Esophagus muscularis mucosa (tissue), 4 donors: ENCODE measurements at regions not wholly inside any gene's neighbourhood (a gene's known extent, or its start where the extent isn't known, plus 50 kb on each side); places are given as distances from the start of the nearest gene placed in this dataset.

Experiments used
- DNase-seq: peaks from one replicate; pipeline ENCODE4 v3.0.0-alpha.2; 2017; ENCODE audit errors: extremely low spot score
- H3K27ac ChIP-seq, 4 donors: fragments of 200-600 bp; sonication (generic); replicated peaks in 1 of 4; 1 replicate in 3 of 4; 2 replicates in 1 of 4; pipeline ENCODE4 v1.5.1; 2016 to 2019; ENCODE audit warnings: mild to moderate bottlenecking in 1 of 4
- H3K27me3 ChIP-seq, 4 donors: fragments of 200-600 bp; sonication (generic); one replicate each; pipeline versions ENCODE4 v1.5.1 to v1.6.0; 2016 to 2019
- H3K36me3 ChIP-seq, 4 donors: fragments of 200-600 bp; sonication (generic); one replicate each; pipeline ENCODE4 v1.5.1; 2016 to 2019
- H3K4me1 ChIP-seq, 4 donors: fragments of 200-600 bp; sonication (generic); one replicate each; pipeline ENCODE4 v1.5.1; 2016 to 2019
- H3K4me3 ChIP-seq, 4 donors: fragments of 200-600 bp; sonication (generic); 1 replicate in 2 of 4; 2 replicates in 2 of 4; pipeline ENCODE4 v1.5.1; 2016 to 2019; ENCODE audit warnings: mild to moderate bottlenecking in 4 of 4, moderate library complexity in 1 of 4
- H3K9me3 ChIP-seq, 4 donors: fragments of 200-600 bp; sonication (generic); 1 replicate in 3 of 4; 2 replicates in 1 of 4; pipeline ENCODE4 v1.5.1; 2016 to 2019
- EP300 ChIP-seq: sonication (generic); formaldehyde crosslinking; IDR thresholded peaks from one replicate; pipeline ENCODE4 v1.6.1; 2017; ENCODE audit warnings: antibody characterized with exemption
- POLR2A ChIP-seq: fragments of 450-650 bp; IDR thresholded peaks from one replicate; pipeline ENCODE4 v1.6.1; 2017; ENCODE audit warnings: antibody characterized with exemption, moderate library complexity, mild to moderate bottlenecking, low read depth
- POLR2AphosphoS5 ChIP-seq, 2 donors: sonication (generic); formaldehyde crosslinking; IDR thresholded peaks; one replicate each; pipeline ENCODE4 v1.6.1; 2017; ENCODE audit warnings: antibody characterized with exemption in 2 of 2
- WGBS: methylation state at CpG from one replicate; pipeline ENCODE4 v1.1.5; 2018; 5-methylcytosine and 5-hydroxymethylcytosine counted together
- intact Hi-C: fragments of 100-400 bp; cut with DNase I; formaldehyde crosslinking; loops from one replicate; pipeline ENCODE4 v1.15.1; 2023
- TF ChIP-seq, protein P1 (sequence below), 3 experiments: fragments of 200-600 bp in 2 of 3; fragments of 450-650 bp in 1 of 3; sonication (generic) in 2 of 3; IDR thresholded peaks; one replicate each; pipeline ENCODE4 v1.5.1; 2017 to 2019; ENCODE audit warnings: antibody characterized with exemption in 3 of 3, mild to moderate bottlenecking in 2 of 3, moderate library complexity in 1 of 3

DNA sequence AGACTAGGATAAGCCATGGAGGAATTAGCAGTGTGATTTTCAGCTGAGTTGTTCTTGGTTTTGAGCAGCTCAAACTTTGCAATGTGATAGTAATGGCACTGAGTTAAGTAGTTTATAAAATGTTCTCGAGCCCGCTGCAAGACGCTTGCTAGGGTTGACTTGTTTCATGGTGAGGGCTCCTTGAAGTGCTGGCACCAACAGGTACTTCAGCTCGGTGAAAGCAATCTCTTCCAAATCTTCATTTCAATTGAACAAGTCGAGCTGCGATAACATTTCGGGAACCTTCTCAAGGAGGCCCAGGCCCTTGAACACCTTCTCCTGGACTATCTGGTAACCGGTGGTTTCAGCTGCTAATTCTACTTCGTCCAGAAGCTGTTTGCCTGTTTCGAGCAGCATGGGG, 50.8 kb upstream of the DYNC1LI1 start:
- H3K27ac ChIP-seq, result no peak overlapping the region
- intact Hi-C loops, result no loop called here
- TF ChIP-seq, protein P1, sequence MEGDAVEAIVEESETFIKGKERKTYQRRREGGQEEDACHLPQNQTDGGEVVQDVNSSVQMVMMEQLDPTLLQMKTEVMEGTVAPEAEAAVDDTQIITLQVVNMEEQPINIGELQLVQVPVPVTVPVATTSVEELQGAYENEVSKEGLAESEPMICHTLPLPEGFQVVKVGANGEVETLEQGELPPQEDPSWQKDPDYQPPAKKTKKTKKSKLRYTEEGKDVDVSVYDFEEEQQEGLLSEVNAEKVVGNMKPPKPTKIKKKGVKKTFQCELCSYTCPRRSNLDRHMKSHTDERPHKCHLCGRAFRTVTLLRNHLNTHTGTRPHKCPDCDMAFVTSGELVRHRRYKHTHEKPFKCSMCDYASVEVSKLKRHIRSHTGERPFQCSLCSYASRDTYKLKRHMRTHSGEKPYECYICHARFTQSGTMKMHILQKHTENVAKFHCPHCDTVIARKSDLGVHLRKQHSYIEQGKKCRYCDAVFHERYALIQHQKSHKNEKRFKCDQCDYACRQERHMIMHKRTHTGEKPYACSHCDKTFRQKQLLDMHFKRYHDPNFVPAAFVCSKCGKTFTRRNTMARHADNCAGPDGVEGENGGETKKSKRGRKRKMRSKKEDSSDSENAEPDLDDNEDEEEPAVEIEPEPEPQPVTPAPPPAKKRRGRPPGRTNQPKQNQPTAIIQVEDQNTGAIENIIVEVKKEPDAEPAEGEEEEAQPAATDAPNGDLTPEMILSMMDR (IDR thresholded peaks at IDR 0.05), result no peak
- TF ChIP-seq POLR2A (no peak), EP300 (no peak), POLR2AphosphoS5 (IDR thresholded peaks at IDR 0.05) (no peak)
- peaks cover 0 to 8% (median 0%) of the 10 kb centered on the region in 4 donors for H3K9me3 ChIP-seq
- DNase-seq, result no peak
- no peaks in the 10 kb centered on the region for H3K27me3 ChIP-seq
- H3K4me3 ChIP-seq, result no peak overlapping the region
- no peaks in the 10 kb centered on the region for H3K36me3 ChIP-seq
- H3K4me1 ChIP-seq, result no peaks in the 10 kb centered on the region
- WGBS, result 91% methylated on average over 9 of the region's 10 CpGs

DNA sequence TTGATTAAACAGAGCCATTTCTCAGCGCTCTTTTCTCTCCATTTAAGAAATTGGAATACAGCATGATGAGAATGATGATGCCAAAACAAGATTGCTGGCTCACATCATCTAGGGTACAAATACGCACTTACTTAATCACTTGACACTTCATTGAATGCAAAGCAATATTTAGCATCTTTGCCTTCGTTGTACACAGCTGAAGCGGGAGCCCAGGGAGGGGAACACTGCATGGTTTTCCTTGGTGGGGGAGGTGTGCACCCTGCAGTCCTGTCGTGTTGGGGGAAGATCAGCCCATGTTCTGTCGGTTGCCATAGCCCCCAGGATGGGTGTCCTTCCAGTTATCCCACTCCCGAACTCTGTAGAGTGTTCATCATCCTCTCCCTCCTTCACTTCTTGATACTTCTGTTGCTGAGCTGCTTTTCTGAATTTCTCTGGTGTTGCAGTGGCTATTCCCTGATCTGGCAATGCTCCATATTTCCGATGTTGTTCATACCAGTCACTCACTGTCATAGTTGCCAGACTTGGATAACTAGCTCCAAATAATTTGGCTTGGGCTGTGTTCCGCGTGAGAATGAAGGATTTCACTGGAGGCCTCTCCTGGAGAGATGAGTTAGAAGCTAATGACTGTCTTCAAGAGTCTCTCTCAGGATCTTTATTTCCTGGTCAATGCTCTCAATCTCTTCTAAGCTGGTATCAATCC, 50.1 kb upstream of the DYNC1LI1 start:
- no peaks in the 10 kb centered on the region for H3K27me3 ChIP-seq
- no peak for DNase-seq
- H3K36me3 ChIP-seq, result no peaks in the 10 kb centered on the region
- no peaks in the 10 kb centered on the region for H3K4me1 ChIP-seq
- H3K9me3 ChIP-seq, result peaks cover 0 to 8% (median 0%) of the 10 kb centered on the region in 4 donors
- TF ChIP-seq POLR2AphosphoS5 (IDR thresholded peaks at IDR 0.05) (no peak), POLR2A (no peak), EP300 (no peak)
- TF ChIP-seq, protein P1 (IDR thresholded peaks at IDR 0.05), result no peak
- no peak overlapping the region for H3K4me3 ChIP-seq
- WGBS, result 84% methylated on average over 10 of the region's 10 CpGs
- intact Hi-C loops, result no loop called here
- H3K27ac ChIP-seq, result no peak overlapping the region
